ENCODE measurements at regions not wholly inside any gene's neighbourhood (a gene's known extent, or its start where the extent isn't known, plus 50 kb on each side); places are given as distances from the start of the nearest gene placed in this dataset.

DNA sequence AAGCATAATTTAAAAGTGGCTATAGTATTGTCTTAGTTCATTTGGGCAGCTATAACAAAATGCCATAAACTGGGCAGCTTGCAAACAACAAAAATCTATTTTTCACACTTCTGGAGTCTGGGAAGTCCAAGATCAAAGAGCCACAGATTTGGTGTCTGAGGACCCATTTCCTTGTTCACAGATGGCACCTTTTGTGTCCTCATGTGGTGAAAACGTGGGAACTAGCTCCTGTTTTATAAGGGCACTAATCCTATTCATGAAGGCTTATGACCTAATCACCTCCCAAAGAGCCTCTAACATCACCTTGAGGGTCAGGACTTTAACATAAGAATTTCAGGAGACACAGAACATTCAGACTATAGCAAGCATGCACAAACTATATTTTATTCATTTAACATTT is 126.5 kb upstream of the WDFY3 start:
- intact Hi-C loops (cut with micrococcal nuclease) = no loop called here
- TF ChIP-seq, protein P1, sequence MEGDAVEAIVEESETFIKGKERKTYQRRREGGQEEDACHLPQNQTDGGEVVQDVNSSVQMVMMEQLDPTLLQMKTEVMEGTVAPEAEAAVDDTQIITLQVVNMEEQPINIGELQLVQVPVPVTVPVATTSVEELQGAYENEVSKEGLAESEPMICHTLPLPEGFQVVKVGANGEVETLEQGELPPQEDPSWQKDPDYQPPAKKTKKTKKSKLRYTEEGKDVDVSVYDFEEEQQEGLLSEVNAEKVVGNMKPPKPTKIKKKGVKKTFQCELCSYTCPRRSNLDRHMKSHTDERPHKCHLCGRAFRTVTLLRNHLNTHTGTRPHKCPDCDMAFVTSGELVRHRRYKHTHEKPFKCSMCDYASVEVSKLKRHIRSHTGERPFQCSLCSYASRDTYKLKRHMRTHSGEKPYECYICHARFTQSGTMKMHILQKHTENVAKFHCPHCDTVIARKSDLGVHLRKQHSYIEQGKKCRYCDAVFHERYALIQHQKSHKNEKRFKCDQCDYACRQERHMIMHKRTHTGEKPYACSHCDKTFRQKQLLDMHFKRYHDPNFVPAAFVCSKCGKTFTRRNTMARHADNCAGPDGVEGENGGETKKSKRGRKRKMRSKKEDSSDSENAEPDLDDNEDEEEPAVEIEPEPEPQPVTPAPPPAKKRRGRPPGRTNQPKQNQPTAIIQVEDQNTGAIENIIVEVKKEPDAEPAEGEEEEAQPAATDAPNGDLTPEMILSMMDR (IDR thresholded peaks at IDR 0.05) = no peak
- H3K4me1 Mint-ChIP-seq (ENCODE audit: low read depth) = no peaks in the 10 kb centered on the region
- H3K36me3 Mint-ChIP-seq (ENCODE audit: low read depth) = no peaks in the 10 kb centered on the region
- ATAC-seq = no peak
- CTCF ChIA-PET = no interaction called here
- no peaks in the 10 kb centered on the region for H3K9me3 Mint-ChIP-seq
- no peak overlapping the region for H3K27ac Mint-ChIP-seq
- H3K27me3 Mint-ChIP-seq = no peaks in the 10 kb centered on the region
- POLR2A ChIA-PET = no interaction called here
- no peak overlapping the region for H3K4me3 Mint-ChIP-seq
- no peak for DNase-seq

DNA sequence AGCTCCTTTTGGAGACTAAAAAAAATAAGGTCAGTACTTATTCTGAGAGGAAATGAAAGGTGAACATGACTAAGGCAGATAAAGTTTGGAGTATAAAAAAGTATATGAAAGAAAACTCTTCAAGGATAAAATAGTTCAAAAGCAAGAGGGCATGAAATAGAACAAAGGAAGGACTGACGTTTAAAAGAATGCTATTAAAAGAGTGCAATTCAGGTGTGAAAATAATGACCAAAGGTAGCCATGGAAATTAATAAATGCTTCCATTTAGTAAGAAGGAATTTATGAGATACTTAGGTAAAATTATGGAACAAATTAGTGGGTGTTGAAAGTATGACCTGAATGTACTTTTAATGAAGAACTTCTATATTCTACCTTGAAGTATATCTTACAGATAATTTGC is 128.2 kb upstream of the WDFY3 start:
- Mint-ChIP-seq H3K4me3 (no peak overlapping the region), H3K27ac (no peak overlapping the region), H3K36me3 (ENCODE audit: low read depth) (no peaks in the 10 kb centered on the region), H3K27me3 (no peaks in the 10 kb centered on the region), H3K4me1 (ENCODE audit: low read depth) (no peaks in the 10 kb centered on the region), H3K9me3 (peaks cover 2% of the 10 kb centered on the region)
- ATAC-seq (no peak), DNase-seq (no peak)
- TF ChIP-seq, protein P1 (IDR thresholded peaks at IDR 0.05) = no peak
- intact Hi-C loops (cut with micrococcal nuclease) = no loop called here
- POLR2A ChIA-PET = no interaction called here
- CTCF ChIA-PET = no interaction called here

DNA sequence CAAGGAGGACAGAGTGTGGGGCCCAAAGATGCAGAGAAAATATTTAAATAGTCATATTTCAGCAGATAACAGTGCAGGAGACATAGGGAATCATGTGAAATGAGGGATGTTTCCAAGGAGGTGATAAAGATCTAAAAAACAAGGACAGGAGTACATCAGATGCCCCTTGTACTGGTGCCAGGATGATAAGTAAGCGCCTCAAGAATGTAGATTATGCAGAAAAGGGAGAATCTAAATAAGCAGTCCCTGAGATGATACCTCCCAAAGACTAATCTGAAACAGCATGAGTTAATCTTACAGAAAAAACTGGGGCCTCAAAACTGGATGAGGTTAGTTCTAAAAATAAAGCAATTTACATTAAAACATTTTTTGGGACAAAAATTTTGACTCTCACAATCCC is 136.1 kb upstream of the WDFY3 start:
- Mint-ChIP-seq H3K4me3 (no peak overlapping the region), H3K27ac (no peak overlapping the region), H3K9me3 (peaks cover 2% of the 10 kb centered on the region), H3K36me3 (ENCODE audit: low read depth) (no peaks in the 10 kb centered on the region), H3K4me1 (ENCODE audit: low read depth) (no peaks in the 10 kb centered on the region), H3K27me3 (no peaks in the 10 kb centered on the region)
- DNase-seq = no peak
- CTCF ChIA-PET = no interaction called here
- no peak for ATAC-seq
- TF ChIP-seq, protein P1 (IDR thresholded peaks at IDR 0.05) = no peak
- POLR2A ChIA-PET = no interaction called here
- intact Hi-C loops (cut with micrococcal nuclease) = no loop called here

DNA sequence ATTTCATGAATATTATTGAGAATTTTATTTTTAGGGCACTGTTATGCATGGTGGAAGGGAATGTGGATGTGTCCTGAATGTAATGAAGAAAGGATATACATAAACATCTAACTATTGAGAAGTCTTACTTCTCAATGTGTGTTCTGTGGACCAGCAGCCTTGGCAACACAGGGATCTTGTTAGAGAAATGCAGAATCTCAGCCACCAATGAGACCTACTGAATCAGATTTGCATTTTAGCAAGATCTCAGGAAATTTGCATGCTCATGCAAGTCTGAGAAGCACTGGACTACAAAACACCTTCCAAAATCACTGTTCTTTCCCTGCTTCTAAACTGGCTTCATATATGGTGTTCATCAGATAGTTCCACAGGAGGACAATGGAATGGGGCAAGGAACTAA is 139.7 kb upstream of the WDFY3 start:
- CTCF ChIA-PET = interaction anchor here (1.2 kb wide), 1 partner anchor 21 kb away, joined by 3 read pairs; no protein-coding TSS in a partner anchor

DNA sequence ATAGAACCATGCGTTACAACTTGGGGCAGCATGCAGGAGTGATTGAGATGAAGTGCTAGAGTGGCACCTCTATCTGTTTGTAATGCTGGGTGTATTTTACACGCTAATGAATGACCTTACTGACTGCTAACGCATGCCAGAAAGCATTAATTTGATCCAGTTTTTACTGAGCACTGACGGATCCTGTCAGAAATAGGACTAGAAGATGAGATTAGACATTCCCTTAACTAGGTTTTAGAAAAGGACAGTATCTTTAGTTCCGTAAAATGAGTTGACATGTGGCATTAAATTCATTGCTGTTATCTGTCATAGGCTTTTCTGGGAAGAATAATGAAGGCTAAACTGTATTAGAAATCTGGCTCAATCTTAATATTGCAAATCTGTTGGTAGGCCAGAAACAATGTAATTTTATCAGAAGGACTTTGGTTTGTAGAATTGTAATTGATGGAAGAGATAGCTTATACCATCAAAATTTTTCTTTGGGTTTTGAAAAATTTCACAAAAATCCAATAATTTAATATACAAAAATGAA is 140.4 kb upstream of the WDFY3 start:
- ChIA-PET POLR2A (no interaction called here), CTCF (interaction anchor here (1.2 kb wide), 1 partner anchor 22 kb away, joined by 3 read pairs; no protein-coding TSS in a partner anchor)
- no peak overlapping the region for H3K4me3 Mint-ChIP-seq
- no peaks in the 10 kb centered on the region for H3K27me3 Mint-ChIP-seq
- H3K9me3 Mint-ChIP-seq = peaks cover 2% of the 10 kb centered on the region
- no peaks in the 10 kb centered on the region for H3K36me3 Mint-ChIP-seq (ENCODE audit: low read depth)
- no peak overlapping the region for H3K27ac Mint-ChIP-seq
- no peaks in the 10 kb centered on the region for H3K4me1 Mint-ChIP-seq (ENCODE audit: low read depth)
- intact Hi-C loops (cut with micrococcal nuclease) = no loop called here
- ATAC-seq (no peak), DNase-seq (no peak)
- TF ChIP-seq, protein P1 (IDR thresholded peaks at IDR 0.05) = no peak

More for the DNA sequence above, 139.7 kb upstream of the WDFY3 start:
- TF ChIP-seq, protein P1 (IDR thresholded peaks at IDR 0.05) = no peak
- POLR2A ChIA-PET = no interaction called here
- Mint-ChIP-seq H3K27ac (no peak overlapping the region), H3K4me1 (ENCODE audit: low read depth) (no peaks in the 10 kb centered on the region), H3K4me3 (no peak overlapping the region), H3K9me3 (peaks cover under 1% of the 10 kb centered on the region), H3K27me3 (no peaks in the 10 kb centered on the region), H3K36me3 (ENCODE audit: low read depth) (no peaks in the 10 kb centered on the region)
- no peak for DNase-seq
- intact Hi-C loops (cut with micrococcal nuclease) = no loop called here
- no peak for ATAC-seq
